CD8-positive, alpha-beta memory T cell (primary cell): ENCODE measurements at regions not wholly inside any gene's neighbourhood (a gene's known extent, or its start where the extent isn't known, plus 50 kb on each side); places are given as distances from the start of the nearest gene placed in this dataset.

Experiments used
- CTCF ChIA-PET: fragments of 350-600 bp; sonication (Branson Sonifier 250); formaldehyde crosslinking; loops from one replicate; lab custom pipeline; 2021; ENCODE audit warnings: antibody characterized with exemption; lab: Charles Lee
- POLR2A ChIA-PET: fragments of 350-600 bp; sonication (Branson Sonifier 250); formaldehyde crosslinking; loops from one replicate; lab custom pipeline; 2021; ENCODE audit warnings: antibody characterized with exemption; lab: Charles Lee
- DNase-seq, 5 donors: peaks; one replicate each; pipeline versions ENCODE4 v3.0.0 to v3.0.0-alpha.2; 2020 to 2022; ENCODE audit warnings: mixed read lengths in 1 of 5
- H3K27ac ChIP-seq: one replicate; pipeline ENCODE4 v1.7.0; 2013; ENCODE audit warnings: low read depth, mild to moderate bottlenecking, low read length, moderate library complexity
- H3K27me3 ChIP-seq: 2 replicates; pipeline ENCODE4 v1.7.0; 2013; ENCODE audit warnings: low read length, mild to moderate bottlenecking; ENCODE audit not compliant: insufficient read depth, poor library complexity, severe bottlenecking
- H3K36me3 ChIP-seq: 2 replicates; pipeline ENCODE4 v1.7.0; 2013; ENCODE audit warnings: mild to moderate bottlenecking, low read length, moderate library complexity; ENCODE audit not compliant: insufficient read depth
- H3K4me1 ChIP-seq: 2 replicates; pipeline ENCODE4 v1.7.0; 2013; ENCODE audit warnings: mild to moderate bottlenecking, low read length, moderate library complexity; ENCODE audit not compliant: insufficient read depth
- H3K4me3 ChIP-seq: 2 replicates; pipeline ENCODE4 v1.7.0; 2013; ENCODE audit warnings: mild to moderate bottlenecking, low read length
- H3K9me3 ChIP-seq: 2 replicates; pipeline ENCODE4 v1.7.0; 2013; ENCODE audit warnings: mild to moderate bottlenecking, low read length
- H3K27ac Mint-ChIP-seq, 8 donors: one replicate each; pipeline ENCODE4 v1.8.0; 2020 to 2021; ENCODE audit warnings: mixed read lengths in 8 of 8, mild to moderate bottlenecking in 6 of 8, inconsistent platforms in 3 of 8, moderate library complexity in 3 of 8
- H3K27me3 Mint-ChIP-seq, 2 donors: one replicate each; pipeline ENCODE4 v1.8.0; 2020 to 2021; ENCODE audit warnings: mixed read lengths in 2 of 2, mild to moderate bottlenecking in 1 of 2, moderate library complexity in 1 of 2
- H3K36me3 Mint-ChIP-seq, 3 donors: one replicate each; pipeline ENCODE4 v1.8.0; 2020 to 2021; ENCODE audit warnings: mixed read lengths in 3 of 3, inconsistent platforms in 1 of 3, mild to moderate bottlenecking in 1 of 3
- H3K4me1 Mint-ChIP-seq, 3 donors: one replicate each; pipeline ENCODE4 v1.8.0; 2020 to 2021; ENCODE audit warnings: mixed read lengths in 3 of 3, inconsistent platforms in 1 of 3, mild to moderate bottlenecking in 1 of 3
- H3K4me3 Mint-ChIP-seq, 7 donors: one replicate each; pipeline ENCODE4 v1.8.0; 2020 to 2021; ENCODE audit warnings: mixed read lengths in 7 of 7, mild to moderate bottlenecking in 6 of 7, moderate library complexity in 4 of 7, inconsistent platforms in 2 of 7
- H3K9me3 Mint-ChIP-seq, 5 donors: one replicate each; pipeline ENCODE4 v1.8.0; 2020 to 2022; ENCODE audit warnings: mixed read lengths in 5 of 5, mild to moderate bottlenecking in 3 of 5, moderate library complexity in 2 of 5, inconsistent platforms in 1 of 5

GRCh38 chr22:27307545-27308247 is 493.9 kb downstream of the MN1 start:
- Histone ChIP-seq H3K4me3 (no peak overlapping the region), H3K36me3 (no peaks in the 10 kb centered on the region), H3K4me1 (no peaks in the 10 kb centered on the region), H3K27ac (no peak overlapping the region), H3K9me3 (no peaks in the 10 kb centered on the region), H3K27me3 (no peaks in the 10 kb centered on the region)
- POLR2A ChIA-PET: no interaction called here
- Mint-ChIP-seq H3K9me3 (peaks cover 0 to 5% (median 0%) of the 10 kb centered on the region in 5 donors), H3K36me3 (peaks cover 0 to 3% (median 0%) of the 10 kb centered on the region in 3 donors), H3K27me3 (peaks cover 0 to 2% of the 10 kb centered on the region in 2 donors), H3K4me3 (no peak overlapping the region), H3K27ac (no peak overlapping the region), H3K4me1 (peaks cover 0 to 9% (median 0%) of the 10 kb centered on the region in 3 donors)
- CTCF ChIA-PET: no interaction called here
- DNase-seq: no peak

GRCh38 chr22:27308513-27308912 is 493.0 kb downstream of the MN1 start:
- peaks cover 0 to 3% (median 0%) of the 10 kb centered on the region in 3 donors for H3K36me3 Mint-ChIP-seq
- ChIA-PET POLR2A (no interaction called here), CTCF (no interaction called here)
- no peak overlapping the region for H3K27ac ChIP-seq
- no peak overlapping the region for H3K4me3 ChIP-seq
- no peaks in the 10 kb centered on the region for H3K36me3 ChIP-seq
- peaks cover 0 to 9% (median 0%) of the 10 kb centered on the region in 3 donors for H3K4me1 Mint-ChIP-seq
- no peak overlapping the region for H3K27ac Mint-ChIP-seq
- no peak for DNase-seq
- H3K27me3 ChIP-seq: no peaks in the 10 kb centered on the region
- H3K4me3 Mint-ChIP-seq: no peak overlapping the region
- H3K9me3 Mint-ChIP-seq: peaks cover 0 to 5% (median 0%) of the 10 kb centered on the region in 5 donors
- no peaks in the 10 kb centered on the region for H3K4me1 ChIP-seq
- H3K9me3 ChIP-seq: no peaks in the 10 kb centered on the region
- peaks cover 0 to 2% of the 10 kb centered on the region in 2 donors for H3K27me3 Mint-ChIP-seq

- peaks cover 0 to 2% of the 10 kb centered on the region in 2 donors for H3K27me3 Mint-ChIP-seq
- Histone ChIP-seq H3K4me3 (no peak overlapping the region), H3K27me3 (no peaks in the 10 kb centered on the region), H3K36me3 (no peaks in the 10 kb centered on the region), H3K9me3 (no peaks in the 10 kb centered on the region), H3K27ac (no peak overlapping the region), H3K4me1 (no peaks in the 10 kb centered on the region)
- peaks cover 0 to 2% (median 0%) of the 10 kb centered on the region in 3 donors for H3K36me3 Mint-ChIP-seq
- ChIA-PET CTCF (no interaction called here), POLR2A (no interaction called here)
- peaks cover 0 to 9% (median 0%) of the 10 kb centered on the region in 3 donors for H3K4me1 Mint-ChIP-seq
- no peak overlapping the region for H3K4me3 Mint-ChIP-seq
- DNase-seq: no peak
- peaks cover 0 to 5% (median 0%) of the 10 kb centered on the region in 5 donors for H3K9me3 Mint-ChIP-seq
- no peak overlapping the region for H3K27ac Mint-ChIP-seq
These were observed 491.9 kb downstream of the MN1 start for GRCh38 chr22:27309697-27310096.

- H3K4me3 Mint-ChIP-seq: no peak overlapping the region
- DNase-seq: no peak
- CTCF ChIA-PET: no interaction called here
These were observed 490.4 kb downstream of the MN1 start for GRCh38 chr22:27310966-27311697.

GRCh38 chr22:27311698-27312550 is 489.6 kb downstream of the MN1 start:
- Mint-ChIP-seq H3K4me1 (peaks cover 0 to 9% (median 0%) of the 10 kb centered on the region in 3 donors), H3K27ac (no peak overlapping the region), H3K36me3 (peaks cover 0 to 3% (median 0%) of the 10 kb centered on the region in 3 donors), H3K4me3 (no peak overlapping the region), H3K9me3 (peaks cover 0 to 5% (median 3%) of the 10 kb centered on the region in 5 donors), H3K27me3 (peaks cover 7 to 17% of the 10 kb centered on the region in 2 donors)
- no peak overlapping the region for H3K27ac ChIP-seq
- H3K27me3 ChIP-seq: no peaks in the 10 kb centered on the region
- ChIA-PET CTCF (no interaction called here), POLR2A (no interaction called here)
- H3K9me3 ChIP-seq: no peaks in the 10 kb centered on the region
- no peak overlapping the region for H3K4me3 ChIP-seq
- H3K4me1 ChIP-seq: no peaks in the 10 kb centered on the region
- DNase-seq: no peak
- H3K36me3 ChIP-seq: no peaks in the 10 kb centered on the region

More at GRCh38 chr22:27310966-27311697, 490.4 kb downstream of the MN1 start:
- H3K36me3 ChIP-seq: no peaks in the 10 kb centered on the region
- no peak overlapping the region for H3K4me3 ChIP-seq
- POLR2A ChIA-PET: no interaction called here
- Mint-ChIP-seq H3K36me3 (peaks cover 0 to 3% (median 0%) of the 10 kb centered on the region in 3 donors), H3K9me3 (peaks cover 0 to 5% (median 1%) of the 10 kb centered on the region in 5 donors), H3K4me1 (peaks cover 0 to 9% (median 0%) of the 10 kb centered on the region in 3 donors), H3K27ac (no peak overlapping the region), H3K27me3 (peaks cover 4 to 12% of the 10 kb centered on the region in 2 donors)
- no peaks in the 10 kb centered on the region for H3K27me3 ChIP-seq
- no peaks in the 10 kb centered on the region for H3K9me3 ChIP-seq
- H3K4me1 ChIP-seq: no peaks in the 10 kb centered on the region
- H3K27ac ChIP-seq: no peak overlapping the region

GRCh38 chr22:27312565-27312964 is 489.0 kb downstream of the MN1 start:
- Mint-ChIP-seq H3K27me3 (peaks cover 10 to 17% of the 10 kb centered on the region in 2 donors), H3K9me3 (peaks cover 0 to 5% (median 3%) of the 10 kb centered on the region in 5 donors), H3K36me3 (peaks cover 0 to 3% (median 0%) of the 10 kb centered on the region in 3 donors), H3K27ac (no peak overlapping the region), H3K4me1 (peaks cover 0 to 3% (median 0%) of the 10 kb centered on the region in 3 donors), H3K4me3 (no peak overlapping the region)
- CTCF ChIA-PET: no interaction called here
- no peak for DNase-seq
- Histone ChIP-seq H3K4me1 (no peaks in the 10 kb centered on the region), H3K4me3 (no peak overlapping the region), H3K27me3 (no peaks in the 10 kb centered on the region), H3K27ac (no peak overlapping the region), H3K9me3 (no peaks in the 10 kb centered on the region), H3K36me3 (no peaks in the 10 kb centered on the region)
- POLR2A ChIA-PET: no interaction called here

- Histone ChIP-seq H3K9me3 (no peaks in the 10 kb centered on the region), H3K4me1 (no peaks in the 10 kb centered on the region), H3K4me3 (no peak overlapping the region), H3K27ac (no peak overlapping the region), H3K27me3 (no peaks in the 10 kb centered on the region), H3K36me3 (no peaks in the 10 kb centered on the region)
- no peak overlapping the region for H3K4me3 Mint-ChIP-seq
- no peaks in the 10 kb centered on the region for H3K4me1 Mint-ChIP-seq
- peaks cover 0 to 5% (median 3%) of the 10 kb centered on the region in 5 donors for H3K9me3 Mint-ChIP-seq
- CTCF ChIA-PET: no interaction called here
- no peak overlapping the region for H3K27ac Mint-ChIP-seq
- peaks cover 0 to 3% (median 0%) of the 10 kb centered on the region in 3 donors for H3K36me3 Mint-ChIP-seq
- POLR2A ChIA-PET: no interaction called here
- peaks cover 14 to 22% of the 10 kb centered on the region in 2 donors for H3K27me3 Mint-ChIP-seq
- no peak for DNase-seq
These were observed 488.3 kb downstream of the MN1 start for GRCh38 chr22:27312966-27313855.
